ENCODE measurements at regions not wholly inside any gene's neighbourhood (a gene's known extent, or its start where the extent isn't known, plus 50 kb on each side); places are given as distances from the start of the nearest gene placed in this dataset.
A peak's percentile ranks its signal among the peaks of the same experiment; 100 is the strongest.

GRCh38 chr1:55707196-55707595 is 492.0 kb upstream of the USP24 start:
- H3K4me1 ChIP-seq (ENCODE audit: insufficient read depth, poor library complexity, severe bottlenecking): no peaks in the 10 kb centered on the region
- no peak for ATAC-seq (ENCODE audit: low read depth)

GRCh38 chr1:55706397-55706796 is 491.2 kb upstream of the USP24 start:
- Histone ChIP-seq H3K4me3 (ENCODE audit: severe bottlenecking) (no peak overlapping the region), H3K9me3 (ENCODE audit: severe bottlenecking) (no peaks in the 10 kb centered on the region), H3K36me3 (ENCODE audit: low read depth) (no peaks in the 10 kb centered on the region), H3K4me1 (ENCODE audit: insufficient read depth, poor library complexity, severe bottlenecking) (no peaks in the 10 kb centered on the region), H3K27ac (ENCODE audit: poor library complexity, severe bottlenecking) (no peak overlapping the region), H3K27me3 (ENCODE audit: insufficient read depth, poor library complexity, severe bottlenecking) (no peaks in the 10 kb centered on the region)
- no peak for ATAC-seq (ENCODE audit: low read depth)
- TF ChIP-seq CTCF (IDR thresholded peaks at IDR 0.05; ENCODE audit: poor library complexity, severe bottlenecking): no peak
- no peak for DNase-seq (ENCODE audit: low spot score)

More at GRCh38 chr1:55707196-55707595, 492.0 kb upstream of the USP24 start:
- Histone ChIP-seq H3K27ac (ENCODE audit: poor library complexity, severe bottlenecking) (no peak overlapping the region), H3K36me3 (ENCODE audit: low read depth) (no peaks in the 10 kb centered on the region), H3K27me3 (ENCODE audit: insufficient read depth, poor library complexity, severe bottlenecking) (no peaks in the 10 kb centered on the region), H3K9me3 (ENCODE audit: severe bottlenecking) (no peaks in the 10 kb centered on the region), H3K4me3 (ENCODE audit: severe bottlenecking) (no peak overlapping the region)
- TF ChIP-seq CTCF (IDR thresholded peaks at IDR 0.05; ENCODE audit: poor library complexity, severe bottlenecking): no peak
- DNase-seq (ENCODE audit: low spot score): no peak

- no peaks in the 10 kb centered on the region for H3K9me3 ChIP-seq (ENCODE audit: severe bottlenecking)
- no peak for ATAC-seq (ENCODE audit: low read depth)
- no peak overlapping the region for H3K27ac ChIP-seq (ENCODE audit: poor library complexity, severe bottlenecking)
- DNase-seq (ENCODE audit: low spot score): no peak
- H3K36me3 ChIP-seq (ENCODE audit: low read depth): no peaks in the 10 kb centered on the region
- no peak overlapping the region for H3K4me3 ChIP-seq (ENCODE audit: severe bottlenecking)
- H3K27me3 ChIP-seq (ENCODE audit: insufficient read depth, poor library complexity, severe bottlenecking): no peaks in the 10 kb centered on the region
- no peaks in the 10 kb centered on the region for H3K4me1 ChIP-seq (ENCODE audit: insufficient read depth, poor library complexity, severe bottlenecking)
- TF ChIP-seq CTCF (IDR thresholded peaks at IDR 0.05; ENCODE audit: poor library complexity, severe bottlenecking): no peak
Observed at GRCh38 chr1:55703726-55704363, 488.7 kb upstream of the USP24 start.

GRCh38 chr1:55702064-55702463 is 486.9 kb upstream of the USP24 start:
- peak; percentile 56 for TF ChIP-seq CTCF (IDR thresholded peaks at IDR 0.05; ENCODE audit: poor library complexity, severe bottlenecking)
- peak; percentile 51; the same call in 1 of the 3 replicates for ATAC-seq (ENCODE audit: low read depth)
- H3K4me1 ChIP-seq (ENCODE audit: insufficient read depth, poor library complexity, severe bottlenecking): no peaks in the 10 kb centered on the region
- H3K27me3 ChIP-seq (ENCODE audit: insufficient read depth, poor library complexity, severe bottlenecking): no peaks in the 10 kb centered on the region
- H3K9me3 ChIP-seq (ENCODE audit: severe bottlenecking): no peaks in the 10 kb centered on the region
- H3K36me3 ChIP-seq (ENCODE audit: low read depth): no peaks in the 10 kb centered on the region
- DNase-seq (ENCODE audit: low spot score): no peak
- no peak overlapping the region for H3K4me3 ChIP-seq (ENCODE audit: severe bottlenecking)
- H3K27ac ChIP-seq (ENCODE audit: poor library complexity, severe bottlenecking): no peak overlapping the region

GRCh38 chr1:55700359-55701130 is 485.4 kb upstream of the USP24 start:
- H3K27me3 ChIP-seq (ENCODE audit: insufficient read depth, poor library complexity, severe bottlenecking): no peaks in the 10 kb centered on the region
- no peaks in the 10 kb centered on the region for H3K36me3 ChIP-seq (ENCODE audit: low read depth)
- no peaks in the 10 kb centered on the region for H3K9me3 ChIP-seq (ENCODE audit: severe bottlenecking)
- no peak for DNase-seq (ENCODE audit: low spot score)
- peaks cover 5% of the 10 kb centered on the region for H3K4me1 ChIP-seq (ENCODE audit: insufficient read depth, poor library complexity, severe bottlenecking)
- ATAC-seq (ENCODE audit: low read depth): no peak; the same call in 2 of the 3 replicates
- no peak overlapping the region for H3K27ac ChIP-seq (ENCODE audit: poor library complexity, severe bottlenecking)
- no peak overlapping the region for H3K4me3 ChIP-seq (ENCODE audit: severe bottlenecking)
- no peak for TF ChIP-seq CTCF (IDR thresholded peaks at IDR 0.05; ENCODE audit: poor library complexity, severe bottlenecking)

Measured in RWPE2 (cell line).